Ishikawa (cell line): ENCODE measurements at regions not wholly inside any gene's neighbourhood (a gene's known extent, or its start where the extent isn't known, plus 50 kb on each side); places are given as distances from the start of the nearest gene placed in this dataset.

ENCODE experiments used
- CEBPB ChIP-seq: IDR thresholded peaks from 2 replicates; pipeline ENCODE4 v1.6.1; 2012
- CREB1 ChIP-seq: IDR thresholded peaks from 2 replicates; pipeline ENCODE4 v1.6.1; 2012; ENCODE audit warnings: low read depth
- EGR1 ChIP-seq: IDR thresholded peaks from 2 replicates; pipeline ENCODE4 v1.6.1; 2012
- EP300 ChIP-seq: IDR thresholded peaks from 2 replicates; pipeline ENCODE4 v1.6.1; 2012; ENCODE audit warnings: borderline replicate concordance
- FOXM1 ChIP-seq: IDR thresholded peaks from 2 replicates; pipeline ENCODE4 v1.6.1; 2012; ENCODE audit warnings: low read depth, borderline replicate concordance
- NFIC ChIP-seq: IDR thresholded peaks from 2 replicates; pipeline ENCODE4 v1.6.1; 2012
- RAD21 ChIP-seq: IDR thresholded peaks from 2 replicates; pipeline ENCODE4 v1.6.1; 2012; ENCODE audit warnings: low read depth
- TAF1 ChIP-seq: IDR thresholded peaks from 2 replicates; pipeline ENCODE4 v1.6.1; 2012; ENCODE audit warnings: low read depth, mild to moderate bottlenecking
- TCF12 ChIP-seq: IDR thresholded peaks from 2 replicates; pipeline ENCODE4 v1.6.1; 2012; ENCODE audit warnings: low read depth
- TEAD4 ChIP-seq: IDR thresholded peaks from 2 replicates; pipeline ENCODE4 v1.6.1; 2012
- YY1 ChIP-seq: IDR thresholded peaks from 2 replicates; pipeline ENCODE4 v1.6.1; 2012; ENCODE audit warnings: low read depth
- ZBTB7A ChIP-seq: IDR thresholded peaks from 2 replicates; pipeline ENCODE4 v1.6.1; 2012; ENCODE audit warnings: low read depth
- TF ChIP-seq, protein P1 (sequence below): IDR thresholded peaks from 2 replicates; pipeline ENCODE4 v1.6.1; 2012
- TF ChIP-seq, protein P2 (sequence below): IDR thresholded peaks from 2 replicates; pipeline ENCODE4 v1.6.1; 2012
- TF ChIP-seq, protein P3 (sequence below): IDR thresholded peaks from 2 replicates; pipeline ENCODE4 v1.6.1; 2012; ENCODE audit warnings: low read depth, mild to moderate bottlenecking

DNA sequence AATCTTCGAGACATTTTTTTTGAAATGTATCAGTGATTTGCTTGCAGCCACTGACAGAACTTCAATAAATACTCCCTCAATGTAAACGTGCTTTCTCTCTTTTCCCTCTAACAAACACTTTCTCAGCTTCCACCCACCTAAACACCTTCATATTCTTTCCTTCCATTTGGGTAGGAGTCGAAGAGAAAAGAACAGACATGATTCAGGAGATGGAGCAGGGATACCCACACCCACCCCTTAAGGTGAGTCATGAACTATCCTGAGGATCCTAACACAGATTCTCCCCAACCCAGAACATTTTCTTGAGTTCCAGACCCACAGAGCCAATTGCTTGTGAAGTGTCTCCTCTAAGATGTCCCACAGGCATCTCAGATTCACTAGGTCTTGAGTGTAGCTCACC lies 488.8 kb downstream of the CDK5RAP2 start:
- TF ChIP-seq TEAD4 (no peak), RAD21 (no peak), CREB1 (no peak), FOXM1 (no peak), TAF1 (no peak), YY1 (no peak), NFIC (no peak), ZBTB7A (no peak), CEBPB (no peak), TCF12 (no peak), EGR1 (no peak), EP300 (no peak)
- TF ChIP-seq, protein P1, sequence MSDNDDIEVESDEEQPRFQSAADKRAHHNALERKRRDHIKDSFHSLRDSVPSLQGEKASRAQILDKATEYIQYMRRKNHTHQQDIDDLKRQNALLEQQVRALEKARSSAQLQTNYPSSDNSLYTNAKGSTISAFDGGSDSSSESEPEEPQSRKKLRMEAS = no peak
- TF ChIP-seq, protein P2, sequence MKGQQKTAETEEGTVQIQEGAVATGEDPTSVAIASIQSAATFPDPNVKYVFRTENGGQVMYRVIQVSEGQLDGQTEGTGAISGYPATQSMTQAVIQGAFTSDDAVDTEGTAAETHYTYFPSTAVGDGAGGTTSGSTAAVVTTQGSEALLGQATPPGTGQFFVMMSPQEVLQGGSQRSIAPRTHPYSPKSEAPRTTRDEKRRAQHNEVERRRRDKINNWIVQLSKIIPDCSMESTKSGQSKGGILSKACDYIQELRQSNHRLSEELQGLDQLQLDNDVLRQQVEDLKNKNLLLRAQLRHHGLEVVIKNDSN = no peak
- TF ChIP-seq, protein P3, sequence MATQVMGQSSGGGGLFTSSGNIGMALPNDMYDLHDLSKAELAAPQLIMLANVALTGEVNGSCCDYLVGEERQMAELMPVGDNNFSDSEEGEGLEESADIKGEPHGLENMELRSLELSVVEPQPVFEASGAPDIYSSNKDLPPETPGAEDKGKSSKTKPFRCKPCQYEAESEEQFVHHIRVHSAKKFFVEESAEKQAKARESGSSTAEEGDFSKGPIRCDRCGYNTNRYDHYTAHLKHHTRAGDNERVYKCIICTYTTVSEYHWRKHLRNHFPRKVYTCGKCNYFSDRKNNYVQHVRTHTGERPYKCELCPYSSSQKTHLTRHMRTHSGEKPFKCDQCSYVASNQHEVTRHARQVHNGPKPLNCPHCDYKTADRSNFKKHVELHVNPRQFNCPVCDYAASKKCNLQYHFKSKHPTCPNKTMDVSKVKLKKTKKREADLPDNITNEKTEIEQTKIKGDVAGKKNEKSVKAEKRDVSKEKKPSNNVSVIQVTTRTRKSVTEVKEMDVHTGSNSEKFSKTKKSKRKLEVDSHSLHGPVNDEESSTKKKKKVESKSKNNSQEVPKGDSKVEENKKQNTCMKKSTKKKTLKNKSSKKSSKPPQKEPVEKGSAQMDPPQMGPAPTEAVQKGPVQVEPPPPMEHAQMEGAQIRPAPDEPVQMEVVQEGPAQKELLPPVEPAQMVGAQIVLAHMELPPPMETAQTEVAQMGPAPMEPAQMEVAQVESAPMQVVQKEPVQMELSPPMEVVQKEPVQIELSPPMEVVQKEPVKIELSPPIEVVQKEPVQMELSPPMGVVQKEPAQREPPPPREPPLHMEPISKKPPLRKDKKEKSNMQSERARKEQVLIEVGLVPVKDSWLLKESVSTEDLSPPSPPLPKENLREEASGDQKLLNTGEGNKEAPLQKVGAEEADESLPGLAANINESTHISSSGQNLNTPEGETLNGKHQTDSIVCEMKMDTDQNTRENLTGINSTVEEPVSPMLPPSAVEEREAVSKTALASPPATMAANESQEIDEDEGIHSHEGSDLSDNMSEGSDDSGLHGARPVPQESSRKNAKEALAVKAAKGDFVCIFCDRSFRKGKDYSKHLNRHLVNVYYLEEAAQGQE = no peak

DNA sequence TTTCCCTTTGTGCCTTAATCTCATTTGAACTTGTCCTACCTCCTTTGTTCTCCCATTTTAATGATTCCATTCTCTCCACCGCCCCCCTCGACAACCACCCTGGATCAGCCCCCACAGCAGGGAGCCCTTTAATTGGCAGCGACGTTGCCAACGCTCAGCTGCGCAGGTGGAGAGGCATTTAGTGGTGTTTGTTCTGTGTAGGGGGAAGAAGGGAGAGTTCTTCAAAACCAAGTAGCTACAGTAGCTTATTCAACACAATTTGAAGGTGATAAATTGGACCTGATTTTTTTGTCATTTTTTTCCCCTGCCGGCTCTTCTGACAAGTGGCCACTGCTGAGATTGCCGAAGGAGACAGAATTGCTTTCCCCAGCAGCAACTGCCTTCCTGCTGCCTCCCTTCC lies 499.1 kb downstream of the CDK5RAP2 start:
- no peak for TF ChIP-seq RAD21
- TF ChIP-seq EGR1 = no peak
- no peak for TF ChIP-seq EP300
- TF ChIP-seq, protein P1 = no peak
- TF ChIP-seq ZBTB7A = no peak
- no peak for TF ChIP-seq CEBPB
- TF ChIP-seq, protein P2 = no peak
- TF ChIP-seq NFIC = no peak
- no peak for TF ChIP-seq FOXM1
- TF ChIP-seq YY1 = no peak
- no peak for TF ChIP-seq CREB1

DNA sequence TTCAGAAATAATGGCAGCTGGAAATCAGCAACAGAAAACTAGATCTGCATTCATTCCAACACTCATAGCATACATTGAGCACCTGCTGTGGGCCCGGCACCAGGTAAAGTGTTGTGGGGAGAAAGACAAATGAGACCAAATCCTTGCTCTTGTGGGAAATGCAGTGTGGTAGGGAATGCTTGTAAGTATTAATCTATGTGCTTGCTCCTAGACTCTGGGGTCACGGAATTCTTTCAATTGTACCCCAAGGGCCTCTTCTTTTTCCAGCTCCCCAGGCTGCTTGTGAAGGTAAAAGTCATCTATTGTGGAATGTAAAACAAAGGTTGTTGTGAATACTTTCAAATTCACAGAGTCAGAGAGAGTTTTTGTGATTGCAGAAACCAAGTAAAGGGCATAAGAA lies 501.9 kb downstream of the CDK5RAP2 start:
- TF ChIP-seq FOXM1 = no peak
- TF ChIP-seq, protein P2 = no peak

DNA sequence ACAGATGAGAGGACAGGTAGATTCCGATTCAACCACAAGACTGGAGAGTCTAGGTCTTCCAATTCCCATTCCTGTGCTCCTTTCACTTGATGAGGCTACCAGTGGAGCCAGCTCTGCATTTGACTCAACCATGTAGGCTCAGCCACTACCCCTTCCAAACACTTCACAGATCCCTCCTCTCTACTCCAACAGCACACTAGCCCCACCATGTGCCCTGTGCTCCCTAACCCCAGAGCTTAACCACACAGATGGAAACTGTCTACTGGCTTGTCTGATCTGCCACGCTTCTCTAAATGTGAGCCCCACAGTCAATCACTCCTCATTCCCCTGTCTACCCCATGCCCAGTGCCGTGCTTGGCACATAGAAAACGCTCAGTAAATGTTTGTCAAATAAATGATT lies 508.2 kb downstream of the CDK5RAP2 start:
- no peak for TF ChIP-seq CEBPB
- TF ChIP-seq, protein P1 = no peak
- TF ChIP-seq RAD21 = no peak
- no peak for TF ChIP-seq EP300
- TF ChIP-seq CREB1 = no peak
- no peak for TF ChIP-seq TAF1
- no peak for TF ChIP-seq NFIC
- TF ChIP-seq TCF12 = no peak
- no peak for TF ChIP-seq TEAD4
- no peak for TF ChIP-seq YY1
- no peak for TF ChIP-seq ZBTB7A
- no peak for TF ChIP-seq FOXM1
- TF ChIP-seq, protein P2 = no peak
- no peak for TF ChIP-seq EGR1
- TF ChIP-seq, protein P3 = no peak

DNA sequence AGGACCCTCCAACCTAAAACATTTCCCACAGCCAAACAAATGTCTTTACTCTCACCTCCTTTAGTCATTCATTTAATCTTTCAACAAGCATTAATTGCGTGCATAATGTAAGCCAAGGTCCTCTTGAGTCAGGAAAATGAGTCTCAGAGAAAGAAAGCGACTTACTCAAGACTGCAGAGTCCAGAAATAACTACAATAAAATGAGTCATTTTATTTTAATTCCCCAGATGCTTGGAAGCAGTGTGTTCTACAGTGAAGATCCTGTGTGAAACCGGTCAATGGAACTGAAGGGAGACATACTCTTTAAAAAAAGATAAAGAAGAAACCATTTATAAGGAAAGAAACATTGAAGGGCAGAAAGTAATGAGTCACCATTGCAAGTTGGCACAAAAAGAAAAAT lies 513.7 kb downstream of the CDK5RAP2 start:
- TF ChIP-seq EP300 = no peak
- TF ChIP-seq RAD21 = no peak
- TF ChIP-seq, protein P2 = no peak
- TF ChIP-seq TCF12 = no peak
- no peak for TF ChIP-seq ZBTB7A
